Endothelial cell of umbilical vein (primary cell): ENCODE measurements at regions not wholly inside any gene's neighbourhood (a gene's known extent, or its start where the extent isn't known, plus 50 kb on each side); places are given as distances from the start of the nearest gene placed in this dataset.

Experiments
- EZH2 ChIP-seq: IDR thresholded peaks from 2 replicates; pipeline ENCODE4 v1.6.1; 2012; ENCODE audit warnings: borderline replicate concordance, low read depth, mild to moderate bottlenecking, moderate library complexity, low read length, inconsistent platforms; ENCODE audit not compliant: severe bottlenecking
- FOS ChIP-seq: IDR thresholded peaks from 2 replicates; pipeline ENCODE4 v1.6.1; 2011; ENCODE audit warnings: mild to moderate bottlenecking, low read length, moderate library complexity, borderline replicate concordance; ENCODE audit not compliant: insufficient read depth
- GATA2 ChIP-seq: IDR thresholded peaks from 2 replicates; pipeline ENCODE4 v1.7.0; 2011; ENCODE audit warnings: low read depth, mild to moderate bottlenecking, moderate library complexity, mixed read lengths, low read length; ENCODE audit not compliant: insufficient read length, insufficient read depth
- POLR2A ChIP-seq: IDR thresholded peaks from 2 replicates; pipeline ENCODE4 v1.6.1; 2012; ENCODE audit warnings: low read depth, mild to moderate bottlenecking, control low read depth, low read length
- POLR2AphosphoS5 ChIP-seq: IDR thresholded peaks from 2 replicates; pipeline ENCODE4 v1.6.1; 2012; ENCODE audit warnings: low read depth, mild to moderate bottlenecking, control low read depth, low read length, moderate library complexity; ENCODE audit not compliant: insufficient read depth
- TF ChIP-seq, protein P1 (sequence below), 2 donors: IDR thresholded peaks; 1 replicate in 1 of 2; 2 replicates in 1 of 2; pipeline ENCODE4 v1.5.1; 2011; ENCODE audit warnings: low read length in 2 of 2, mild to moderate bottlenecking in 2 of 2, moderate library complexity in 2 of 2, control low read depth in 1 of 2, inconsistent platforms in 1 of 2, low read depth in 1 of 2; ENCODE audit not compliant: insufficient read depth in 1 of 2; ENCODE audit errors: extremely low read depth in 1 of 2
- TF ChIP-seq, protein P2 (sequence below): IDR thresholded peaks from 2 replicates; pipeline ENCODE4 v1.6.1; 2011; ENCODE audit not compliant: insufficient read depth, insufficient read length

DNA sequence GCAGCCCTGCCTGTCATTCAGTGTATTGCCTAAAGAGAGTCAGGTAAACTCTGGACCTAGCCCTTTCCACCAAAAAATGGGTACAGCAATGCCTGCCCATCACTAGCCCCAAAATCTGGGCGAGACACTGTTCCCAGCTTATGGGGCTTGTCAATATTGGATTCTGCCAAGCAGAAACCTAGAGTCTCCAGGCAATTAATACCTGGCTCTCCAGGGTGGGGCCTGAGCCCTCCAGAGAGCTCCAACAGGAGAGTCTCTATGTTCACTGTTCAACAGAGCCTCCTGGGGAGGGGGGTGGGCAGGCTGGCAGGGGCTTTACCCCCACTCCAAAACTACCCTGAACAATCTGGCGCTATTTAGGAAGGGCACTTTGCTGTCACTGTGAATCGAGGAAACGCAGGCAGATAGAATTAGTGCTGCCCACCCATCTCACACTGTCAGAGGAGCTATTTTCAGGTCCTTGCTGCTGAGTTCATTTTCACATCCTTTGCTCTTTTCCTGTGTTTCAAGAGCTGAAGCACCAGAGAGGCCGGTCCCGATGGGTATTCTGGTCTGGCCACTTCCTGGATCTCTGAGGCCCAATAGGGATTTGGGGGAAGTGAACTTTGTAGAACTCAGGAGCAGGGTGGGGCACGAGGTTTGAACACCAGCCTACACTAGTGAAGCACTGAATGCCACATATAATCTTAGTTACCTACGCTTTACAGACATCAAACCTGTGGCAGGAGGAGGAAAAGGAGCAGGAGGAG lies 121.8 kb downstream of the C5orf15 start:
- no peak for TF ChIP-seq POLR2AphosphoS5
- no peak for TF ChIP-seq POLR2A
- TF ChIP-seq FOS: no peak
- no peak for TF ChIP-seq EZH2
- TF ChIP-seq, protein P1, sequence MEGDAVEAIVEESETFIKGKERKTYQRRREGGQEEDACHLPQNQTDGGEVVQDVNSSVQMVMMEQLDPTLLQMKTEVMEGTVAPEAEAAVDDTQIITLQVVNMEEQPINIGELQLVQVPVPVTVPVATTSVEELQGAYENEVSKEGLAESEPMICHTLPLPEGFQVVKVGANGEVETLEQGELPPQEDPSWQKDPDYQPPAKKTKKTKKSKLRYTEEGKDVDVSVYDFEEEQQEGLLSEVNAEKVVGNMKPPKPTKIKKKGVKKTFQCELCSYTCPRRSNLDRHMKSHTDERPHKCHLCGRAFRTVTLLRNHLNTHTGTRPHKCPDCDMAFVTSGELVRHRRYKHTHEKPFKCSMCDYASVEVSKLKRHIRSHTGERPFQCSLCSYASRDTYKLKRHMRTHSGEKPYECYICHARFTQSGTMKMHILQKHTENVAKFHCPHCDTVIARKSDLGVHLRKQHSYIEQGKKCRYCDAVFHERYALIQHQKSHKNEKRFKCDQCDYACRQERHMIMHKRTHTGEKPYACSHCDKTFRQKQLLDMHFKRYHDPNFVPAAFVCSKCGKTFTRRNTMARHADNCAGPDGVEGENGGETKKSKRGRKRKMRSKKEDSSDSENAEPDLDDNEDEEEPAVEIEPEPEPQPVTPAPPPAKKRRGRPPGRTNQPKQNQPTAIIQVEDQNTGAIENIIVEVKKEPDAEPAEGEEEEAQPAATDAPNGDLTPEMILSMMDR (IDR thresholded peaks at IDR 0.05; ENCODE audit: extremely low read depth in 1 of 2, insufficient read depth in 1 of 2, low read depth in 1 of 2, low read length in 2 of 2): no peak
- no peak for TF ChIP-seq GATA2
- TF ChIP-seq, protein P2, sequence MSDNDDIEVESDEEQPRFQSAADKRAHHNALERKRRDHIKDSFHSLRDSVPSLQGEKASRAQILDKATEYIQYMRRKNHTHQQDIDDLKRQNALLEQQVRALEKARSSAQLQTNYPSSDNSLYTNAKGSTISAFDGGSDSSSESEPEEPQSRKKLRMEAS: no peak
